ENCODE measurements at regions not wholly inside any gene's neighbourhood (a gene's known extent, or its start where the extent isn't known, plus 50 kb on each side); places are given as distances from the start of the nearest gene placed in this dataset.
A peak's percentile ranks its signal among the peaks of the same experiment; 100 is the strongest.

- DNase-seq (no peak), ATAC-seq (no peak)
- Histone ChIP-seq H3K4me3 (no peak overlapping the region), H3K9me3 (no peaks in the 10 kb centered on the region), H3K36me3 (ENCODE audit: low read depth) (no peaks in the 10 kb centered on the region), H3K4me1 (ENCODE audit: low read depth) (no peaks in the 10 kb centered on the region)
- intact Hi-C loops (cut with DNase I, micrococcal nuclease), result no loop called here
- no peak for TF ChIP-seq CTCF (IDR thresholded peaks at IDR 0.05)
Observed at GRCh38 chr2:3054066-3054465, 323.6 kb downstream of the EIPR1 start.

GRCh38 chr2:3051266-3051665 is 326.4 kb downstream of the EIPR1 start:
- intact Hi-C loops (cut with DNase I, micrococcal nuclease), result no loop called here
- Histone ChIP-seq H3K4me3 (no peak overlapping the region), H3K4me1 (ENCODE audit: low read depth) (no peaks in the 10 kb centered on the region), H3K36me3 (ENCODE audit: low read depth) (no peaks in the 10 kb centered on the region), H3K9me3 (no peaks in the 10 kb centered on the region)
- DNase-seq (no peak), ATAC-seq (no peak)
- TF ChIP-seq CTCF (IDR thresholded peaks at IDR 0.05), result no peak

- Histone ChIP-seq H3K36me3 (ENCODE audit: low read depth) (no peaks in the 10 kb centered on the region), H3K4me1 (ENCODE audit: low read depth) (no peaks in the 10 kb centered on the region), H3K9me3 (no peaks in the 10 kb centered on the region), H3K4me3 (no peak overlapping the region)
- ATAC-seq (no peak), DNase-seq (no peak)
- no peak for TF ChIP-seq CTCF (IDR thresholded peaks at IDR 0.05)
- intact Hi-C loops (cut with DNase I, micrococcal nuclease), result no loop called here
Observed at GRCh38 chr2:3046170-3046865, 331.3 kb downstream of the EIPR1 start.

GRCh38 chr2:3045318-3045921 is 332.2 kb downstream of the EIPR1 start:
- intact Hi-C loops (cut with DNase I, micrococcal nuclease), result no loop called here
- DNase-seq (no peak), ATAC-seq (no peak)
- Histone ChIP-seq H3K4me3 (no peak overlapping the region), H3K36me3 (ENCODE audit: low read depth) (no peaks in the 10 kb centered on the region), H3K4me1 (ENCODE audit: low read depth) (no peaks in the 10 kb centered on the region), H3K9me3 (no peaks in the 10 kb centered on the region)
- no peak for TF ChIP-seq CTCF (IDR thresholded peaks at IDR 0.05)

- intact Hi-C loops (cut with DNase I, micrococcal nuclease), result no loop called here
- H3K4me3 ChIP-seq, result no peak overlapping the region
- H3K4me1 ChIP-seq (ENCODE audit: low read depth), result no peaks in the 10 kb centered on the region
- H3K36me3 ChIP-seq (ENCODE audit: low read depth), result no peaks in the 10 kb centered on the region
- no peak for DNase-seq
- TF ChIP-seq CTCF (IDR thresholded peaks at IDR 0.05), result no peak
- no peaks in the 10 kb centered on the region for H3K9me3 ChIP-seq
- ATAC-seq, result peak; percentile 66
Observed at GRCh38 chr2:3044587-3045317, 332.9 kb downstream of the EIPR1 start.

Data from mucosa of descending colon (tissue), 3 donors.